GM12878 (cell line): ENCODE measurements at regions not wholly inside any gene's neighbourhood (a gene's known extent, or its start where the extent isn't known, plus 50 kb on each side); places are given as distances from the start of the nearest gene placed in this dataset.

Experiments
- ATAC-seq: fragments of 200-7000 bp; cut with Tn5 transposase; 3 replicates; pipeline ENCODE4 v1.9.1; 2020; ENCODE audit warnings: mild to moderate bottlenecking, moderate library complexity
- BruUV-seq: library from RNA; stranded (reverse); fragments of 400-500 nt; replicated peaks from 2 replicates; lab custom pipeline; 2021; lab: Mats Ljungman, UMichigan
- CTCF ChIA-PET: fragments of 300-600 bp; sonication (Branson Sonifier 250); formaldehyde crosslinking; extraction: SDS; loops from one replicate; lab custom pipeline; 2021; ENCODE audit warnings: inconsistent platforms; lab: Yijun Ruan, JAX
- POLR2A ChIA-PET: fragments of 350-600 bp; formaldehyde crosslinking; extraction: SDS; loops from one replicate; lab custom pipeline; 2021; ENCODE audit warnings: inconsistent platforms; lab: Charles Lee
- RAD21 ChIA-PET: fragments of 300-600 bp; sonication (Branson Sonifier 250); formaldehyde crosslinking; loops from one replicate; lab custom pipeline; 2023; ENCODE audit warnings: antibody characterized with exemption; ENCODE audit not compliant: unreplicated experiment; lab: Charles Lee
- SMC1A ChIA-PET: fragments of 300-600 bp; sonication (Branson Sonifier 250); formaldehyde crosslinking; loops from one replicate; lab custom pipeline; 2023; ENCODE audit not compliant: unreplicated experiment, uncharacterized antibody; lab: Charles Lee
- DNase-seq: peaks from one replicate; pipeline ENCODE4 v3.0.0-alpha.2; 2011; ENCODE audit warnings: low read depth, low spot score
- FAIRE-seq: peaks from 3 replicates; lab custom pipeline; 2011; peaks lifted over from hg19 to GRCh38; lab: Jason Lieb, UNC
- H2AFZ ChIP-seq: 2 replicates; pipeline ENCODE4 v1.6.0; 2011; ENCODE audit warnings: low read depth, low read length, control low read depth; ENCODE audit not compliant: control insufficient read depth
- H3K27ac ChIP-seq: 2 replicates; pipeline ENCODE4 v1.5.1; 2011; ENCODE audit warnings: control low read depth; ENCODE audit not compliant: control insufficient read depth, insufficient read depth
- H3K27me3 ChIP-seq, 2 experiments: replicated peaks in 1 of 2; 2 replicates each; pipeline versions ENCODE4 v1.6.0 to v1.6.1; 2011; ENCODE audit warnings: low read length in 1 of 2; ENCODE audit not compliant: control insufficient read depth in 2 of 2, insufficient read depth in 2 of 2
- H3K36me3 ChIP-seq, 2 experiments: 2 replicates each; pipeline ENCODE4 v1.5.1; 2011; ENCODE audit warnings: low read length in 1 of 2; ENCODE audit not compliant: control insufficient read depth in 2 of 2, insufficient read depth in 2 of 2
- H3K4me1 ChIP-seq: 2 replicates; pipeline ENCODE4 v1.6.1; 2011; ENCODE audit warnings: mild to moderate bottlenecking, low read length, moderate library complexity, mixed read lengths; ENCODE audit not compliant: control insufficient read depth, insufficient read depth
- H3K4me2 ChIP-seq: 2 replicates; pipeline ENCODE4 v1.6.0; 2011; ENCODE audit warnings: control low read depth; ENCODE audit not compliant: control insufficient read depth, insufficient read depth
- H3K4me3 ChIP-seq: fragments of 200-600 bp; sonication (generic); 2 replicates; pipeline ENCODE4 v1.5.1; 2016
- H3K79me2 ChIP-seq: 2 replicates; pipeline ENCODE4 v1.6.0; 2011; ENCODE audit warnings: low read length; ENCODE audit not compliant: control insufficient read depth, insufficient read depth
- H3K9ac ChIP-seq: 2 replicates; pipeline ENCODE4 v1.8.0; 2011; ENCODE audit warnings: low read length, control low read depth, mixed read lengths; ENCODE audit not compliant: control insufficient read depth, insufficient read depth
- H3K9me3 ChIP-seq: replicated peaks from 3 replicates; pipeline ENCODE4 v1.5.1; 2011; ENCODE audit warnings: mild to moderate bottlenecking, low read length; ENCODE audit not compliant: control insufficient read depth, insufficient read depth
- H4K20me1 ChIP-seq: 2 replicates; pipeline ENCODE4 v1.6.0; 2011; ENCODE audit not compliant: control insufficient read depth, insufficient read depth
- ATF2 ChIP-seq: IDR thresholded peaks from 2 replicates; pipeline ENCODE4 v1.6.1; 2012; ENCODE audit warnings: low read length, inconsistent platforms
- CEBPZ ChIP-seq: fragments of 150-350 bp; IDR thresholded peaks from 2 replicates; pipeline ENCODE4 v1.6.1; 2016; ENCODE audit warnings: low read depth, low read length
- E2F4 ChIP-seq: IDR thresholded peaks from 2 replicates; pipeline ENCODE4 v1.6.1; 2012; ENCODE audit warnings: low read depth, low read length, improper control_type of control experiment
- GABPA ChIP-seq: IDR thresholded peaks from 2 replicates; pipeline ENCODE4 v1.6.1; 2014; ENCODE audit warnings: antibody characterized with exemption, low read depth, mild to moderate bottlenecking, inconsistent platforms
- RFX5 ChIP-seq: IDR thresholded peaks from 2 replicates; pipeline ENCODE4 v1.6.1; 2011; ENCODE audit warnings: low read depth, low read length, improper control_type of control experiment
- ZNF687 ChIP-seq: fragments of 450-650 bp; IDR thresholded peaks from 2 replicates; pipeline ENCODE4 v1.6.1; 2017; ENCODE audit warnings: mild to moderate bottlenecking, moderate library complexity
- WGBS: methylation state at CpG from one replicate; pipeline ENCODE4 v1.1.6; 2016; ENCODE audit warnings: low lambda C conversion rate; ENCODE audit not compliant: insufficient replicate concordance, insufficient coverage; ENCODE audit errors: missing lambda C conversion rate; 5-methylcytosine and 5-hydroxymethylcytosine counted together
- in situ Hi-C: fragments of 300-500 bp; cut with MboI; formaldehyde crosslinking; loops from 9 replicates; pipeline ENCODE4 v1.14.3; 2018; ENCODE audit warnings: mixed read lengths
- intact Hi-C: fragments of 100-400 bp; cut with micrococcal nuclease; formaldehyde crosslinking; loops from one replicate; pipeline ENCODE4 v1.14.2; 2022; ENCODE audit not compliant: unreplicated experiment

- RAD21 ChIA-PET: no interaction called here
- Histone ChIP-seq H3K27ac (no peak overlapping the region), H3K36me3 (no peaks in the 10 kb centered on the region), H3K79me2 (no peaks in the 10 kb centered on the region), H3K4me3 (no peak overlapping the region), H3K27me3 (no peaks in the 10 kb centered on the region), H3K9me3 (no peaks in the 10 kb centered on the region), H3K9ac (no peak overlapping the region), H3K4me2 (no peak overlapping the region), H2AFZ (no peak overlapping the region), H4K20me1 (no peaks in the 10 kb centered on the region), H3K4me1 (no peaks in the 10 kb centered on the region)
- BruUV-seq: no TSS peak
- ATAC-seq (no peak), DNase-seq (no peak), FAIRE-seq (no peak)
- CTCF ChIA-PET: no interaction called here
- 79% methylated on average over 1 of the region's 1 CpG for WGBS
- intact Hi-C loops: no loop called here
- no peak for TF ChIP-seq ZNF687
- in situ Hi-C loops: no loop called here
- POLR2A ChIA-PET: no interaction called here
- SMC1A ChIA-PET: no interaction called here
Observed at GRCh38 chr1:102085896-102086295, 89.2 kb upstream of the OLFM3 start.

GRCh38 chr1:102084771-102085535 is 88.2 kb upstream of the OLFM3 start:
- Histone ChIP-seq H2AFZ (no peak overlapping the region), H3K9me3 (no peaks in the 10 kb centered on the region), H3K27me3 (no peaks in the 10 kb centered on the region), H3K4me1 (no peaks in the 10 kb centered on the region), H3K4me3 (no peak overlapping the region), H3K36me3 (no peaks in the 10 kb centered on the region), H3K27ac (no peak overlapping the region), H3K4me2 (no peak overlapping the region), H4K20me1 (no peaks in the 10 kb centered on the region), H3K9ac (no peak overlapping the region), H3K79me2 (no peaks in the 10 kb centered on the region)
- RAD21 ChIA-PET: no interaction called here
- no TSS peak for BruUV-seq
- FAIRE-seq: no peak
- intact Hi-C loops (no loop called here), in situ Hi-C loops (no loop called here)
- CTCF ChIA-PET: no interaction called here
- 0% methylated on average over 1 of the region's 1 CpG for WGBS
- no peak for DNase-seq
- SMC1A ChIA-PET: no interaction called here
- no peak for ATAC-seq
- POLR2A ChIA-PET: no interaction called here
- TF ChIP-seq GABPA (no peak), ATF2 (no peak), RFX5 (no peak), E2F4 (no peak), CEBPZ (no peak)
